ENCODE measurements at regions not wholly inside any gene's neighbourhood (a gene's known extent, or its start where the extent isn't known, plus 50 kb on each side); places are given as distances from the start of the nearest gene placed in this dataset.
A peak's percentile ranks its signal among the peaks of the same experiment; 100 is the strongest.
"Not testable (repeated sequence)": the region's sequence is repeated elsewhere in the genome, so short reads cannot be mapped to it uniquely, and the experiment has no call there.

- no peak for DNase-seq
These were observed 328.9 kb downstream of the CHL1 start for GRCh38 chr3:525415-525814.

- no peak for DNase-seq
These were observed 339.2 kb downstream of the CHL1 start for GRCh38 chr3:535566-536416.

GRCh38 chr3:536417-536813 is 339.9 kb downstream of the CHL1 start:
- DNase-seq = no peak

- no peak for DNase-seq
These were observed 344.7 kb downstream of the CHL1 start for GRCh38 chr3:541062-541801.

- DNase-seq = no peak
These were observed 345.5 kb downstream of the CHL1 start for GRCh38 chr3:542021-542420.

- no peak for DNase-seq
These were observed 353.1 kb downstream of the CHL1 start for GRCh38 chr3:549636-550035.

GRCh38 chr3:550471-550870 is 353.9 kb downstream of the CHL1 start:
- no peak for DNase-seq

GRCh38 chr3:557972-558371 is 361.4 kb downstream of the CHL1 start:
- no peak for DNase-seq

GRCh38 chr3:567488-568185 is 371.1 kb downstream of the CHL1 start:
- no peak for DNase-seq

- not testable (repeated sequence) for DNase-seq
These were observed 383.0 kb downstream of the CHL1 start for GRCh38 chr3:579529-579928.

- DNase-seq = not testable (repeated sequence)
These were observed 392.5 kb downstream of the CHL1 start for GRCh38 chr3:589066-589465.

GRCh38 chr3:597304-597703 is 400.7 kb downstream of the CHL1 start:
- DNase-seq = not testable (repeated sequence)

- not testable (repeated sequence) for DNase-seq
These were observed 401.2 kb downstream of the CHL1 start for GRCh38 chr3:597746-598145.

GRCh38 chr3:607480-607879 is 410.9 kb downstream of the CHL1 start:
- not testable (repeated sequence) for DNase-seq

- DNase-seq = no peak
These were observed 425.2 kb downstream of the CHL1 start for GRCh38 chr3:621714-622113.

- DNase-seq = no peak
These were observed 425.8 kb downstream of the CHL1 start for GRCh38 chr3:622314-622713.

GRCh38 chr3:623914-624545 is 427.5 kb downstream of the CHL1 start:
- no peak for DNase-seq

- DNase-seq = peak; percentile 8
These were observed 436.1 kb downstream of the CHL1 start for GRCh38 chr3:632571-633170.

GRCh38 chr3:634511-634910 is 437.9 kb downstream of the CHL1 start:
- no peak for DNase-seq

GRCh38 chr3:635393-635792 is 438.8 kb downstream of the CHL1 start:
- no peak for DNase-seq

- no peak for DNase-seq
These were observed 446.8 kb downstream of the CHL1 start for GRCh38 chr3:643376-643775.

GRCh38 chr3:655824-656223 is 437.0 kb upstream of the CNTN6 start:
- DNase-seq = no peak

- no peak for DNase-seq
These were observed 431.5 kb upstream of the CNTN6 start for GRCh38 chr3:661356-661755.
